ENCODE measurements at regions not wholly inside any gene's neighbourhood (a gene's known extent, or its start where the extent isn't known, plus 50 kb on each side); places are given as distances from the start of the nearest gene placed in this dataset.
"Not testable (repeated sequence)": the region's sequence is repeated elsewhere in the genome, so short reads cannot be mapped to it uniquely, and the experiment has no call there.

DNA sequence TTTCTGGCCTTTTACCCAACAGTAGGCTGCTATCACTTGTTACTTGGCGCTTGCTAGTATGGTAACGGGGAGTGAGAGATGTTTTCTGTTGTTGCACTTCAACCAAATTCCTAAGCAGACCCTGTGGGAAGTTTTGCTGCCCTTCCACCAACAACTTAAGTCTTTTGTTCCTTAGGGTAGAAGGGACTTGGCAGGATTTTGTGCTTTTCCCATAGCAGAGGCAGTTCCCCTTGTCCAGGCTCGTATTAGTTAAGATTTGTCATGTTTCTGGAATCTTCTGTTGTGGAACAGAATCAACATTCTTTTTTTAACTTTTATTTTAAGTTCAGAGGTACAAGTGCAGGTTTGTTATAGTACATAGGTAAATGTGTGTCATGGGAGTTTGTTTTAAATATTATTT is 73.2 kb upstream of the SGIP1 start:
- no peak for DNase-seq (ENCODE audit: low read depth in 3 of 3)

DNA sequence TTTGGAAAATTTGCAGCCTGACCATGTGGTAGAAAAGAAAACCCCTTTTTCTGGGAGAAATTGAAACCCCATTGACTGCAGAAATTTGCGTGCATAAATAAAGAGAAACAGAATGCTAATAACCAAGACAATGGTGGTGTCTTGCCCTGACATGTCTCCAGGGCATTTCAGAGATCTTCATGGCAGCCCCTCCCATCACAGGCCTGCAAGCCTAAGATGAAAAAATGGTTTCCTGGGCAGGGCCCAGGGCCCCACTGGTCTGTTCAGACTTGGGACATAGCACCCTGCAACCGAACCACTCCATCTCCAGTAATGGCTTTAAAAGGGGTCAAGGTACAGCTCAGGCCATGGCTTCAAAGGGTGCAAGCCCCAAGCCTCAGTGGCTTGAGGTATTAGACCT is 71.6 kb upstream of the SGIP1 start:
- DNase-seq (ENCODE audit: low read depth in 3 of 3): no peak

DNA sequence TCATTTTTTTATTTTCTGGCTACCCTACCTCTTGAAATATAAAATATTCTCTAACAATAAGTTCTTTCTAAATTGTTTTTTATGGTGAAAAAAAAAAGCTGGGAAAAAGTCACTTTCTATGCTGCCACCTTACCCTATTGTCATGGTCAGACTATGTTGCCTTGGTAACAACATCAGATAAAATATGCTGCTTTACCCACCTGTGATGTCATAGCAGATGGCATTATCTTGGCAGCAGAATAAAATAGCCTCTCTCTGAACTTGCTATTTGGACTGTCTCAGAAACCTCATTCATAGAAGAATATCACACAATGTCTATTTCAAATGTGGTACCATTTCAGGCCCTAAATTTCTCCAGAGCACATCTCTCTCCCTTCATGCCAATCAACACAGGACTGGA is 69.6 kb upstream of the SGIP1 start:
- DNase-seq (ENCODE audit: low read depth in 3 of 3): no peak

DNA sequence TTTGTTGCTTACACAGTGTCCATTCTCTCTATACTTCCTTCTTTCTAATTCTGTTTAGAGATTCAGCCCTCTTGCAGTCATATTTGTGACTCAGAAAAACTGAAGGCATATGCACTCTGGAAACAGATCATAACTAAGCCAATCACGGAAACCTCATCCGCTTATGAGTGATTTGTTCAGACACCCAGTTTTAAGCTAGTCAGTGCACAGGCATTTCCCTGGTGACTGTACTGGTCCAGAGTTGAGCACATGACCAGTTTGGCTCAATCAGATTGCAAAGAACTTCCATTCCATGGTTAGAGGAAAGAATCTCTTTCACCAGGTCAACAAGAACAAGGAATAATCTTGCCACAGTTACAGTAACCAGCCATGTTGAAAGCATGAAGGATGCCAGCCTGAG is 69.2 kb upstream of the SGIP1 start:
- DNase-seq (ENCODE audit: low read depth in 3 of 3): no peak

DNA sequence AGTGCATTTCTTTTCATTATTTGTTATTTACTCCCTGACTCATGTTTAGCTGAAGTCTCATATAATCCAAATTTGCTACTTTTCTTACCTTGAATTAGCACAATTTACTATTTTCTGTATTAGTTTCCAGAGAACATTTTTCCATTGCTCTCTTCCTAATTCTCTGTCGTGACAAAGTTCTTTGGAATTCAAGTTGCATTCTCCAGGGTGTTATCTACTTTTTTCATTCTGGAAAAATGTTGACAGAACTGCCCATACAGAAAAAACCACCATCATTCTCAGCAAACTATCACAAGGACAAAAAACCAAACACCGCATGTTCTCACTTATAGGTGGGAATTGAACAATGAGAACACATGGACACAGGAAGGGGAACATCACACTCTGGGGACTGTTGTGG is 67.3 kb upstream of the SGIP1 start:
- not testable (repeated sequence) for DNase-seq (ENCODE audit: low read depth in 3 of 3)

DNA sequence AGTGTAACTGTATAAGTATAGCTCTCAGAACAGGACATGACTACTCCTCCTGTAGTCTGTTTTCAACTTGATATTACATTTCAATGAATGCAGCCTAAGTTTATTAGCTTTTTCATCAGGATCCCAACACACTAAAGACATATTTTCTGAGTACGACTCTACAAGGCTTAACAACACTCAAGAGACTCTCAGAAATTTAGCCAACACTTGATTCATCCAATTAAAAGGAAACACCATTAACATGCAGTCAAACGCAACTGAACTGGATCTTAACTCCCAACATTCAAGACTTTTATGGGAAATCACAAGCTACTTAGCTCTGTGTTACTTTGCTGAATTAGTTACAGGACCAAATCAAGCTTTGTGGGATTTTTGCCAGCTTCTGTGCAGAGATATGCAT is 65.2 kb upstream of the SGIP1 start:
- DNase-seq (ENCODE audit: low read depth in 3 of 3): no peak

DNA sequence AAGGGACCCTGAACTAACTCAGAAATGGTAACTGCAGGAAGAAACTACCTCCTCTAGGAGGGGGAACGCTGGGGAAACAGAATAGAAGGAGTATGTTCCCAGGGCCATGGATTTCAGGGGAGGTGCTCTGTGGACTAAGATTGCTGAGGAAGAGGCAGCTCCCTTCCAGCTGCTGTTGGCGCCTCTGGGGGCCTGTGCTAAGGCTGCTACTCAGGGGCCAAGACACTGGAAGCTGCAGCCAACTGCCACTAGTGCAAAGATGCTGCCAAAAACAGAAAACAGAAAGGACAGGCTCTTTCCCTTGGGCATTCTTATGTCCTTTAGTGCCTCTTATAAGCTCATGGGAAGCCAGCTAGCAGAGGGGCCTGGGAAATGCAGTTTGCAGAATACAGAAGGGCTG is 58.0 kb upstream of the SGIP1 start:
- DNase-seq (ENCODE audit: low read depth in 3 of 3): no peak

DNA sequence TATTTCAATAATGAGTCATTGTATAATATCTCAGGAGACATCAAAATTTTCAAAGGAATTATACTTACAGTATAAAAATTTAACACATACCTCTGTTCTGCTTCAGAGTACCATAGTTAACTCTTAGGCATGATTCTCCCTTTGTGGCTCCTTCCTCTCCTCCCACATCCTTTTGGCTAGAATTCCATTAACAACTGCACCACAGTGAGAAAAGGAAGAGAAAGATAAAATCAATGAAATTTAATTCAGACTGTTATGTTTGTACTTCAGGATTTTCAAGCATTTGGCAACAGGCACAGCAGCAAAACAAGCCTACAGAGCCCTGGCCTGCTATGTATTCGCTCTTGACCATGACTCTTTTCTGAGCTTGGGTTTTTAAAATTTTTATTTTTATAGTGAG is 57.2 kb upstream of the SGIP1 start:
- no peak for DNase-seq (ENCODE audit: low read depth in 3 of 3)

DNA sequence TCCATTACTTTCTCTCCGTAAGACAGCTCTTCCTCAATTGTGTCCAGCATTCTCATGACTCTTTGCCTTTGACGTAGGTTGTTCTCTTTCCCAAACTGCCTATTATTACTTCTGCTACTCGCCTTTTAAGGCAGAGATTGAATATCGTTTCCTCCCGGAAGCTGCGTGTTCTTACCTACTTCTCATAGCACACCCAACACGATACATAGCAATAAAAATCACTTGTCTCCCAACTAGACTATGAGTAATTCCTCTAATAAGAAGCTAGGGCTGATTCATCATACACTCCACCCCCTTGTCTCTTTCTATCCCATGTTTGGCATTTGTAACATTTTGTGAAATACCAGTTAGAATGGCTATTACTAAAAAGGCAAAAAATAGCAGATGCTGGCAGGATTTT is 55.8 kb upstream of the SGIP1 start:
- no peak for DNase-seq (ENCODE audit: low read depth in 3 of 3)

DNA sequence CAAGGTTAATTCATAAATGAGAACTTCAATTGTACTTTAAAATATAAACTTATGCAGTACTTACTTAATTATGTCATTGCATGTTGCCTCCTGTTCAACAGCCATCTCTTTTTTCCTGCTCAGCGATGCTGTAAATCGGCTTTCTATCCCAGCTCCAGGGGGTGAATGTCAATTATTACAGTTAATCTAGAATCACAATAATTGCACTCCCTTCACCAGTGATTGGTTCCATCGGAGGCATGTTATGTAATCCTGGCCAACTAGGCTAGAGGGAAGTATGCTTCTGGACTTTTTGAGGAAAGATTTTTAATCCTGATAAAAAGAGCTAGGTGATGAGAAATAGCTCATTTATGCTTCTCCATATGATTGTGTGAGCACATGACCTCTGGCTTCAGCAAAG is 53.8 kb upstream of the SGIP1 start:
- DNase-seq (ENCODE audit: low read depth in 3 of 3): no peak

DNA sequence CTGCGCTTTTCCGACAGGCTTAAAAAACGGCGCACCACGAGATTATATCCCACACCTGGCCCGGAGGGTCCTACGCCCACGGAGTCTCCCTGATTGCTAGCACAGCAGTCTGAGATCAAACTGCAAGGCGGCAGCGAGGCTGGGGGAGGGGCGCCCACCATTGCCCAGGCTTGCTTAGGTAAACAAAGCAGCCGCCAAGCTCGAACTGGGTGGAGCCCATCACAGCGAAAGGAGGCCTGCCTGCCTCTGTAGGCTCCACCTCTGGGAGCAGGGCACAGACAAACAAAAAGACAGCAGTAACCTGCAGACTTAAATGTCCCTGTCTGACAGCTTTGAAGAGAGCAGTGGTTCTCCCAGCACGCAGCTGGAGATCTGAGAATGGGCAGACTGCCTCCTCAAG is 52.7 kb upstream of the SGIP1 start:
- not testable (repeated sequence) for DNase-seq (ENCODE audit: low read depth in 3 of 3)
